ENCODE measurements at regions not wholly inside any gene's neighbourhood (a gene's known extent, or its start where the extent isn't known, plus 50 kb on each side); places are given as distances from the start of the nearest gene placed in this dataset.

DNA sequence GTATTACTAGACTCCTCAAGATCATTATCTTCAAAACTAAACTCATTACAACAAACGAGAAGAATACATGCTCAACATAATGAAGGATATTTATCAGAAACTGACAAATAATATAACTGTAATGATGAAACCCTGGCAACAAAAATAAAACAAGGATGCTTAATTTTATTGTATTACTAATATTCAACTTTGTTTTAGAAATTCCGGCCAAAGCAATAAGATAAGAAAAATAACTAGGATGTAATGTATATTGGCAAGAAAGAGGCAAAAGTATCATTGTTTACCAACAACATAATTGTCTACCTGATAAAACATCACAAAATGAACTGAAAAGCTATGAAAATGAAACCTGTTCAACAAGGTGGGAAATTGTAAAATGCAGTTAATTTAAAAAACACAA, 588.3 kb upstream of the ZFHX3 start:
- no TSS peak for BruUV-seq (replicated peaks)
- POLR2A ChIA-PET, result no interaction called here
- intact Hi-C loops (cut with micrococcal nuclease; ENCODE audit: unreplicated experiment) (no loop called here), in situ Hi-C loops (cut with HindIII; ENCODE audit: extremely low pct_ligation_motif_present, low pct_unique_long_range_greater_than_20kb) (no loop called here)
- Histone ChIP-seq H3K27ac (ENCODE audit: extremely low read length, insufficient read depth, low read length) (no peak overlapping the region), H4K20me1 (ENCODE audit: insufficient read depth, low read length) (no peaks in the 10 kb centered on the region), H2AFZ (ENCODE audit: low read length) (no peak overlapping the region), H3K27me3 (ENCODE audit: control insufficient read depth in 1 of 2, insufficient read depth in 2 of 2, low read length in 2 of 2) (no peaks in the 10 kb centered on the region), H3K9ac (ENCODE audit: insufficient read depth, low read depth, low read length) (no peak overlapping the region), H3K36me3 (replicated peaks in 1 of 2; ENCODE audit: control insufficient read depth in 1 of 2, insufficient read depth in 2 of 2, low read length in 2 of 2) (no peaks in the 10 kb centered on the region), H3K79me2 (ENCODE audit: insufficient read depth, low read length) (no peaks in the 10 kb centered on the region), H3K4me2 (ENCODE audit: low read depth, low read length) (no peak overlapping the region), H3K9me3 (ENCODE audit: low read length) (peaks cover 23% of the 10 kb centered on the region), H3K4me1 (ENCODE audit: insufficient read depth, low read length) (no peaks in the 10 kb centered on the region), H3K4me3 (replicated peaks in 1 of 3; ENCODE audit: insufficient read depth in 1 of 3, low read depth in 2 of 3, low read length in 3 of 3) (no peak overlapping the region)
- no peak for FAIRE-seq
- 0% methylated on average over 2 of the region's 2 CpGs for WGBS (ENCODE audit: low lambda C conversion rate)
- TF ChIP-seq ZNF350 (CRISPR knock-in tag; IDR thresholded peaks at IDR 0.05; ENCODE audit: borderline replicate concordance, low read depth), result no peak
- TF ChIP-seq, protein P1, sequence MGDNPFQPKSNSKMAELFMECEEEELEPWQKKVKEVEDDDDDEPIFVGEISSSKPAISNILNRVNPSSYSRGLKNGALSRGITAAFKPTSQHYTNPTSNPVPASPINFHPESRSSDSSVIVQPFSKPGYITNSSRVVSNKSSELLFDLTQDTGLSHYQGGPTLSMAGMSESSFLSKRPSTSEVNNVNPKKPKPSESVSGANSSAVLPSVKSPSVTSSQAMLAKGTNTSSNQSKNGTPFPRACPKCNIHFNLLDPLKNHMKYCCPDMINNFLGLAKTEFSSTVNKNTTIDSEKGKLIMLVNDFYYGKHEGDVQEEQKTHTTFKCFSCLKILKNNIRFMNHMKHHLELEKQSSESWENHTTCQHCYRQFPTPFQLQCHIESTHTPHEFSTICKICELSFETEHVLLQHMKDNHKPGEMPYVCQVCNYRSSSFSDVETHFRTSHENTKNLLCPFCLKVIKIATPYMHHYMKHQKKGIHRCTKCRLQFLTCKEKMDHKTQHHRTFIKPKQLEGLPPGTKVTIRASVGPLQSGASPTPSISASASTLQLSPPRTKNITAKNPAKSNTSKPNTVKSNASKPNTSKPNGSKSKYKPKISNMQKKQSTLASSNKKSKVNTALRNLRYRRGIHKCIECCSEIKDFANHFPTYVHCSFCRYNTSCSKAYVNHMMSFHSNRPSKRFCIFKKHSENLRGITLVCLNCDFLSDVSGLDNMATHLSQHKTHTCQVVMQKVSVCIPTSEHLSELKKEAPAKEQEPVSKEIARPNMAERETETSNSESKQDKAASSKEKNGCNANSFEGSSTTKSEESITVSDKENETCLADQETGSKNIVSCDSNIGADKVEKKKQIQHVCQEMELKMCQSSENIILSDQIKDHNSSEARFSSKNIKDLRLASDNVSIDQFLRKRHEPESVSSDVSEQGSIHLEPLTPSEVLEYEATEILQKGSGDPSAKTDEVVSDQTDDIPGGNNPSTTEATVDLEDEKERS (CRISPR knock-in tag; IDR thresholded peaks at IDR 0.05), result 0 out of 2 replicates have a peak, but pooled peaks have one; percentile 40
- CTCF ChIA-PET (ENCODE audit: low intra/inter-chr PET ratio, low total read pairs), result no interaction called here
- no peak for DNase-seq (ENCODE audit: low spot score)
- ATAC-seq, result no peak

DNA sequence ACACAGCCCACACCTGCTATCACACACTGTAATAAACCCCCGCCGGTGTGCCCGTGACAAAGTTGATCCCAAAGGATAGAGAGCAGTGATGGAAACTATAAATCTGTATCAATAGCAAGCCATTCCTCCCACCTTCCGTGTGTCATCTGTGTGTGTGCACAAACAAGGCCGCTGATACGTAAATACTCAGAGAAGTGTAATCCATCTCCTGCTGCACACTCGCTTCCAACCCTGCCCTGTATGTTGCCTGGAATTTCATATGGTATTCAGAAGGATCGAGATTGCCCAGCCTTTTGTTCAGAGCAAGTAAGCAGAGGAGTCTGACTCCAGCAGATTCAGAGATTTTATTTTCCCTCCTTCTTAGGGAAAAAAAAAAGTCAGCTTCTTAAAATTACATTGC, 581.1 kb upstream of the ZFHX3 start:
- no peak for DNase-seq (ENCODE audit: low spot score)
- H2AFZ ChIP-seq (ENCODE audit: low read length), result no peak overlapping the region
- ChIA-PET POLR2A (no interaction called here), CTCF (ENCODE audit: low intra/inter-chr PET ratio, low total read pairs) (no interaction called here)
- no peak for ATAC-seq
- no peaks in the 10 kb centered on the region for H3K9me3 ChIP-seq (ENCODE audit: low read length)
- H3K27me3 ChIP-seq (ENCODE audit: control insufficient read depth in 1 of 2, insufficient read depth in 2 of 2, low read length in 2 of 2), result peaks cover 0 to 10% of the 10 kb centered on the region in 2 experiments; a peak in 2 of 5 replicates
- no peak overlapping the region for H3K4me2 ChIP-seq (ENCODE audit: low read depth, low read length)
- H3K36me3 ChIP-seq (replicated peaks in 1 of 2; ENCODE audit: control insufficient read depth in 1 of 2, insufficient read depth in 2 of 2, low read length in 2 of 2), result no peaks in the 10 kb centered on the region
- H3K9ac ChIP-seq (ENCODE audit: insufficient read depth, low read depth, low read length), result no peak overlapping the region
- no peak overlapping the region for H3K27ac ChIP-seq (ENCODE audit: extremely low read length, insufficient read depth, low read length)
- WGBS (ENCODE audit: low lambda C conversion rate), result 10% methylated on average over 8 of the region's 8 CpGs
- intact Hi-C loops (cut with micrococcal nuclease; ENCODE audit: unreplicated experiment), result no loop called here
- no peaks in the 10 kb centered on the region for H3K4me1 ChIP-seq (ENCODE audit: insufficient read depth, low read length)
- no peak overlapping the region for H3K4me3 ChIP-seq (replicated peaks in 1 of 3; ENCODE audit: insufficient read depth in 1 of 3, low read depth in 2 of 3, low read length in 3 of 3)
- BruUV-seq (replicated peaks), result no TSS peak
- no peak for FAIRE-seq
- no peaks in the 10 kb centered on the region for H3K79me2 ChIP-seq (ENCODE audit: insufficient read depth, low read length)
- in situ Hi-C loops (cut with HindIII; ENCODE audit: extremely low pct_ligation_motif_present, low pct_unique_long_range_greater_than_20kb), result no loop called here
- no peaks in the 10 kb centered on the region for H4K20me1 ChIP-seq (ENCODE audit: insufficient read depth, low read length)
- no peak for TF ChIP-seq HDAC6 (IDR thresholded peaks at IDR 0.05; ENCODE audit: low read depth, low read length)
- TF ChIP-seq, protein P2, sequence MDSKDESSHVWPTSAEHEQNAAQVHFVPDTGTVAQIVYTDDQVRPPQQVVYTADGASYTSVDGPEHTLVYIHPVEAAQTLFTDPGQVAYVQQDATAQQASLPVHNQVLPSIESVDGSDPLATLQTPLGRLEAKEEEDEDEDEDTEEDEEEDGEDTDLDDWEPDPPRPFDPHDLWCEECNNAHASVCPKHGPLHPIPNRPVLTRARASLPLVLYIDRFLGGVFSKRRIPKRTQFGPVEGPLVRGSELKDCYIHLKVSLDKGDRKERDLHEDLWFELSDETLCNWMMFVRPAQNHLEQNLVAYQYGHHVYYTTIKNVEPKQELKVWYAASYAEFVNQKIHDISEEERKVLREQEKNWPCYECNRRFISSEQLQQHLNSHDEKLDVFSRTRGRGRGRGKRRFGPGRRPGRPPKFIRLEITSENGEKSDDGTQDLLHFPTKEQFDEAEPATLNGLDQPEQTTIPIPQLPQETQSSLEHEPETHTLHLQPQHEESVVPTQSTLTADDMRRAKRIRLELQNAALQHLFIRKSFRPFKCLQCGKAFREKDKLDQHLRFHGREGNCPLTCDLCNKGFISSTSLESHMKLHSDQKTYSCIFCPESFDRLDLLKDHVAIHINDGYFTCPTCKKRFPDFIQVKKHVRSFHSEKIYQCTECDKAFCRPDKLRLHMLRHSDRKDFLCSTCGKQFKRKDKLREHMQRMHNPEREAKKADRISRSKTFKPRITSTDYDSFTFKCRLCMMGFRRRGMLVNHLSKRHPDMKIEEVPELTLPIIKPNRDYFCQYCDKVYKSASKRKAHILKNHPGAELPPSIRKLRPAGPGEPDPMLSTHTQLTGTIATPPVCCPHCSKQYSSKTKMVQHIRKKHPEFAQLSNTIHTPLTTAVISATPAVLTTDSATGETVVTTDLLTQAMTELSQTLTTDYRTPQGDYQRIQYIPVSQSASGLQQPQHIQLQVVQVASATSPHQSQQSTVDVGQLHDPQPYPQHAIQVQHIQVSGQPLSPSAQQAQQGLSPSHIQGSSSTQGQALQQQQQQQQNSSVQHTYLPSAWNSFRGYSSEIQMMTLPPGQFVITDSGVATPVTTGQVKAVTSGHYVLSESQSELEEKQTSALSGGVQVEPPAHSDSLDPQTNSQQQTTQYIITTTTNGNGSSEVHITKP (CRISPR knock-in tag; IDR thresholded peaks at IDR 0.05; ENCODE audit: low read depth), result no peak
- TF ChIP-seq NAIF1 (CRISPR knock-in tag; IDR thresholded peaks at IDR 0.05; ENCODE audit: borderline replicate concordance), result no peak

All from HepG2 (cell line).